HL-60/S4 (cell line): ENCODE measurements at regions not wholly inside any gene's neighbourhood (a gene's known extent, or its start where the extent isn't known, plus 50 kb on each side); places are given as distances from the start of the nearest gene placed in this dataset.

ENCODE experiments used
- in situ Hi-C: fragments of 300-500 bp; cut with MboI; formaldehyde crosslinking; loops from 2 replicates; pipeline ENCODE4 v1.14.3; 2022; ENCODE audit warnings: low sequenced_read_pairs

DNA sequence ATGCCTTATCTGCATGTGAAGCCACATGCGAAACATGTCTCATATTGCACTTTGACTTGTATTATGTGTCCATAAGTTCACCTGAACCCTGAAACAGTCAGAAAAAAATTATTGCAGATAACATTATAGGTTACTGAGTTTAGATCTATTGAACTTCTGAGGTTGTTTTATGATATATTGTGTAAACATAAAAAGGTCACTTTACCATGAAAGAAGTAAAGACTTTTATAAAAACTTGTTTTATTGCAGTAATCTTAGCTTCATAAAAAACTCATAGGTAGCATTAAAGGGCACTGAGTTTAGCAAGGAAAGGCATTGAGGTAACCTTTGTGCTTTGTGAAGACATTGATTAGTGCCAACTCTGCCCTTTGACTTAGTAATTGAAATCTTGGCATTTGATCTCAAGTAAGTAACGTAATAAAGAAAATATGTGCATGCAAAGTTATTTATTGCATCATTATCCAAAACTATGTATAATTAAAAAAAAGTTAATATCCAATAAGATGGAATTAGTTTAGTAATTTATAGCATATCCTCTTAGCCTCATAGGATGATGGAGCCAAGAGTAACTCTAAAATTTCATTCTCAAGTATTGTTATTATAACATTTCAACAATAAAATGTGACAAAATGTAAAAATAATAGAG lies 313.3 kb upstream of the ATP2B1 start:
- in situ Hi-C loops: no loop called here

DNA sequence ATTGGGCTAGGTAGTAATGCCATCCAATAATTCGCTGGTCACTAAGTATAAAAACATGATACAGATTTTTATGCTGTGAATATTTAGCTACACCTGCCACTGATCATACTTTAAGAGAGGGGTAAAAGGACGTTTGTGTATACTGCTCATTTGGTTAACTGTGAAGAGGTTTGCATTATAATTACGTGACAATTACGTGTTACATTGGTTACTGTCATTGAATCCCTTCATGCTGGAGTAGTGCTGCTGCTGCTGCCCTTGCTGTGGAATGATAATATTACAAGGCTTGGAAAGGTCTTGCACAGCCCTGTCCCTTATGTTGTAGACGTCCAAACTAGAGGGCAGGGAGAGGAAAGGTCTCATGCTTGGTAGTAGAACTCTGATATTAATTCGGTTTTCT lies 312.2 kb upstream of the ATP2B1 start:
- in situ Hi-C loops: no loop called here

DNA sequence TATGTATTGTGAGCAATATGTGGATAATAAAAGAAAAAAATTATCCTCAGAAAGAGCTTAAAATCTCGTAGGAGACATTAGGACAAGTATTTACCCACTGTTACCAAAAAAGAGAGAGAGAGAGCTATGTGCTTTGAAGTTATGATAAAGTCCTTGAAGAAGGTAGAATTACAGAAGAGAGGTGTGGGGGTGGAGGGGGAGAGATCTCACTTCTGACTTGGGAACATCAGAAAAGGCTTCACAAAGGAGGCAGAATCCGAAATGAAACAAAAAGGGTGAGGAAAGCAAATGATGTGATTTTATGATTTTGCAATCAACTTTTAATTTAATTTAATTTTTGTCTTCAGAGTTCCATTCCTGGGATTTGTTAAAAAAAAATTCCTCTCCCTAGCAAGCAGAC lies 311.8 kb upstream of the ATP2B1 start:
- in situ Hi-C loops: no loop called here

DNA sequence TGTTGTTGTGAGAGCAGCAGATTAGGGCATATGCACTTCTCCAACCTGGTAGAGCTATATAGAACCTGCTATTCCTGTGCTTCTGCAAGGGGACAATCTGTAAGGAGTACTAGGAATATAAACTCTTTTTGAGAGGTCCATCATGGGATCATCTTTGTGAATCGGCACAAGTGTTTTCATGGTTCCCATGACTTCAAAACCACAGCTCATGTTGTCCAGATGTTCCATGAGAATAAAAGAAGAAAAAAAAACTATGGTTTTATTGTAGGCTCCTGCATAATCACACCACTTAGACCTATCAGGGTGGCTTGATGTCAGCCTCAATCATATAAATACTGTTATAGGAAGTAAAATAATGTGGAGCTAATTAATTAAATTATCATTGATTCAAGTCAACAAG lies 311.4 kb upstream of the ATP2B1 start:
- in situ Hi-C loops: no loop called here

DNA sequence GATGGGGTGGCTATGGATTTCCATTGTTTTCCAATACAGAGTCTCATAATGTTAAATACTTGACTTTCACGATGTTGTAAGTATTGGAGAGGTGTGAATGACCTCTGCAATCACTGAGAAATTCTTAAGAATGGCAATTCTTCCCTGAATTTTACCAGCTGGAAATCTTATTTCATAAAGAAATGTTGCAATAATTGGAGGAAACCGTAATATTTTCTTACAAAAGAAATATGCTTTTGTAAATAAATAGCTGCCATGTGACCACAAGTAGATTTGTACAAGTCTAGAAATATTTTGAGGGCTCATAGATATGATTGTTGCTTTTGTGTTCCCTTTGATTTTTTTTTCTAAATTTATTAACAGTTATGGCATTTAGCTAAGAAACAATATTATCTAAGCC lies 308.7 kb upstream of the ATP2B1 start:
- in situ Hi-C loops: no loop called here

DNA sequence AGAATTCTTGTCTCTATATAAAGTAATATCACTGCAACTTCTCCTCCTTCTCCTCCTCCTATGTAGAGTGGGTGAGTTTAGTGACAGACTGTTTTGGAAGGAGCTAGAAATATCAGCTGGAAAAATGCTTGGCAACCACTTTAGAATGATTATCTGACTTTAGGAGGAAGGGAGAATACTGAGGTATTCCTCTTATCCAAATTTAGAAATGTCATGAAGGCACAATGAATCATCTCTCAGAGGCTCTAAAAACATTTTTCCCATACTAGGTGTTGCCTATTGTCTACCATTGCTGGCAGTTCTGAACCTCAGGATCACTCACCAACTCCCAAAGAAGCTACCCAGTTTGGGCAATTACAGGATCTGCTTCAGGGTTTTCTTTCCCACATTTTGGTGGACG lies 306.6 kb upstream of the ATP2B1 start:
- in situ Hi-C loops: no loop called here

- in situ Hi-C loops: no loop called here
These were observed 304.8 kb upstream of the ATP2B1 start for GRCh38 chr12:90013409-90013808.

GRCh38 chr12:90010089-90010488 lies 301.5 kb upstream of the ATP2B1 start:
- in situ Hi-C loops: no loop called here

DNA sequence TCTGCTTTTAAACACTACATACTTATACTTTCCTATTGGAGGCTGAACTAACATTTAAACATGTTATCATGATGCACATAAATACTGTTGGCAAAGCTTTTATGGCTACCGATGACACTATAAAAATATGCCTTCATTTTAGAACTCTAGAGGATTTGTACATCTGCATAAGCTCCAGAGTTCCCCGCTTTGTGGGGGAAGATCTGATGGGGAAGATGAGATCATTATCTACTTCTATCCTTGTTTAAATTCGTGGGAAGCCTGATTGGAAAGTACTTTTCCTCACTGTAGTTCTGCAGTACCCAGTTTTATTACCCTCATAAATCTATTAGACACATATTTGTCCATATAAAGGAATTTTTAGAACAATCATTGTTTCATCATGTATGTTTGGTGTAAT lies 299.6 kb upstream of the ATP2B1 start:
- in situ Hi-C loops: no loop called here

DNA sequence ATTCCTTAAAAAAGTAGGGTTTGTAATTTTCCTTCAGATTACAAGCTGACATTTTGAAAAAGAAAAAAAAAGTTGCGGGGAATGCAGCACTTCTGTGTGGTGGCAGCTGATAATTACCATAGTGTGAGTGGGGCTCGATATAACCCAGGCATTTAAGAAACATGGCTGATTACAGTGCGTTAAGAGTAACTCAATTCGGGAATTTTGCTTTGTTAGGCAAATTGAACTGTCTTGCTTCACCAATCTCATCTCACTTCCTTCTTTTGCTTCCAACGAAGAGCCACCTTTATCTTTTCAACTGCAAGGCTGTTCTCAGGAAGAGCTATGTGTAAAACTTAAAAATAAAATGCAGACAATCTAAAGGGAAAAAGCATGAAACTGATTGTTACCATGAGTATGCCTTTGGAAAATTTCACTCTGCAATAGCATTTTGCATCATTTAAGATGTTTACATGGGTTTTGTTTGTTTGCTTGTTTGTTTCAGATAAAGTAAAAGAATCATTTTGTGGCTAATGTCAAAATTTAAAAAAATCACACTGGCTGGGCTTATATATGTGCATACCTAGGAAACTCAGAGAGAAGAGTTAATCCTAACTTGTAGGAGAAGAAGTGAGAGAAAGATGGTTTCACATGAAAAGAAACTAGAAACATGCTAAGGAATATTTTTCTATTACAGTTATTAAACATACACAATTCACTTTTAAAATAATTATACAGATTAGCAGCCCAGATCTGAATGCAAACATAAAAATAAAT lies 295.9 kb upstream of the ATP2B1 start:
- in situ Hi-C loops: no loop called here

GRCh38 chr12:90003688-90004087 lies 295.1 kb upstream of the ATP2B1 start:
- in situ Hi-C loops: no loop called here

GRCh38 chr12:90000721-90001120 lies 292.1 kb upstream of the ATP2B1 start:
- in situ Hi-C loops: no loop called here

GRCh38 chr12:89999699-90000505 lies 291.3 kb upstream of the ATP2B1 start:
- in situ Hi-C loops: no loop called here

GRCh38 chr12:89995870-89996269 lies 287.2 kb upstream of the ATP2B1 start:
- in situ Hi-C loops: no loop called here

GRCh38 chr12:89994911-89995310 lies 286.3 kb upstream of the ATP2B1 start:
- in situ Hi-C loops: no loop called here

DNA sequence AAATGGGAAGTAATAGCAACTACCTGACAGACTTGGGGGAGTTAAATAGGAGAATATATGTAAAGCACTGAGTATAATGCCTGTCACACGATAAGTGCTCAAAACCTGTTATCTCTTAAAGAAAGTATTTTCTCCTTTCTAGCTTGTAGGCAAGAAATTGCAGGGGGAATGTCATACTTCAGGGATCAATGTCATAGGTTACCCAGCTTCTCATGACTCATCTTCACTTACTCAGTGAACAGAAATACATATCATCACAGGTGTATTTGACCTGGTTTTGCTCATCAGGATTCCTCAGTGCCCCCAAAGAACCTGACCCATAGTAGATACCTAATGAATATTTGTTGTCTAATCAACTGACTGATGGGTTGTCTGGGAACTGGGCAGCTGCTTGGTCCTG lies 285.0 kb upstream of the ATP2B1 start:
- in situ Hi-C loops: no loop called here

DNA sequence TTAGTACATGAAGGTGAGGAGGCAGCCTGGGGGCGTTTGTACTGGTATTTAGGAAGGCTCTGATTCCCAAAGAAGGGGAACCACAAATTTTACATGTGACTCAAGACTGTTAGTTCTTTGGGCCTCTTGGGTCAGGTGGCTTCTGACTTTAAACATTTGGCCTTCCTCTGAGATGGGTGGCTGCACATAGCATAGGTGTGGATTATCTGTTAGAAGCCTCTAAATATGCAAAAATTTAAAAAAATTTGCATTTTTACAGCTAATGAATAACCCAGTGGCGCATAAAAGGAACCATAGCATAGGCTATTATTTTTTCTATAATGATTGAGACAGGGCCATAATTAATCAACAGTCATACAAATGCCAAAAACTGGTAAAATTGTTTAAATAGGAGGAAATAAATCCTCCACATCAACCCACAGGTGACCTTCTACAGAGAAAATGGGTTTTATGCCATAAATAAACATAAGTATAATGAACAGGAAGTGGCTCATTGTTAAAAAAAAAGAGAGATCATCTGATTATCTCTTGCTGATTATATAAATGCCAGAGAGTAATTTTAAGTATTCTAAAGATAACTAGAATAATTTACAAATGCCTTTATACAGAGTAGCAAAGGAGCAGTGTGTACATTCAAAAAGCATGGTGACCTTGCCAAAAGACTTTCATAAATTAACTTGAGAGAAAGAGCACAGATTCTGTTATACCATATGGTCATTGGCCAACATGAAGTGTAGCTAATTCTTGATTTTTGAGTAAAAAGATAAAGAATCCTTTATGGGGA lies 284.2 kb upstream of the ATP2B1 start:
- in situ Hi-C loops: no loop called here

DNA sequence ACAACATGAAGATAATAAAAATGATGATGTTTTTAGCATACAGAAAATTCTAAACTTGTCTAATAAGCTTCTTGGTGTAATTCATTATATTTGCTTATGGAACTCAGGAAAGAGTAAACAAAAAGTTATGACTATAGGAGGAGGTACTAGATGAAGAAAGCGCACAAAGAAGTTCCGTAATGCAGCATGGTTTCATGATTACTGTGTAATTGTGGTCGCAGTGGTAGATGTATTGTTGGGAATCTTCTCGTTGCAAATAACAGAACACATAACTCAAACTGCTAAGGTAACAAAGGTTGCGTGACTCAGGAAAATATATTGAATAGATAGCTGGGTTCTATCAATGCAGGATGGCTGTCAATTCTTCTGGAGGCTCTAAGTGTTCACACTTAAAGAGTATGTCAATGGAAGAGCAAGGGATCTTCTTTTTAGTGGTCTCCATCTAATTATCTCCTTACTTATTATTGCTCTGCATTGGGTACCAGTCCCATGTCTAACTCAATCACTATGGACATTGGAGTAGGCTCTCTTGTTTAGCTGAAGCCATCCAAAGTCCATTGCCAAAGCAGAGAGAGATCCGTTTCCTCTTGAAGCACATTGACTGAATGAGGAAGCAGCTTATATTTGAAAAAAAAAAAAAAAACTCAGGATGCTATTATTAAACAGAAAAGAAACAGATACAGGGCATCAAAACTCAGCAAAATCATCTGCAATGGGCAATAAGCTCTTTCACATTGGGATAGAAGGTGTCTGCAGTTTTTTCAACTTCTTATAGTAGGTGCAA lies 283.4 kb upstream of the ATP2B1 start:
- in situ Hi-C loops: no loop called here

- in situ Hi-C loops: no loop called here
These were observed 279.7 kb upstream of the ATP2B1 start for GRCh38 chr12:89988188-89988915.

GRCh38 chr12:89985935-89986334 lies 277.3 kb upstream of the ATP2B1 start:
- in situ Hi-C loops: no loop called here
